HepG2 (cell line): ENCODE measurements at regions not wholly inside any gene's neighbourhood (a gene's known extent, or its start where the extent isn't known, plus 50 kb on each side); places are given as distances from the start of the nearest gene placed in this dataset.

Experiments used
- ATAC-seq: fragments of 200-7000 bp; cut with Tn5 transposase; 3 replicates; pipeline ENCODE4 v1.9.1; 2020; ENCODE audit warnings: mild to moderate bottlenecking, moderate library complexity
- BruUV-seq: library from RNA; stranded (reverse); fragments of 400-500 nt; replicated peaks from 2 replicates; lab custom pipeline; 2021; lab: Mats Ljungman, UMichigan
- CTCF ChIA-PET: fragments of 300-600 bp; formaldehyde crosslinking; extraction: SDS; loops from one replicate; lab custom pipeline; 2021; ENCODE audit warnings: low total read pairs, inconsistent platforms, low intra/inter-chr PET ratio; lab: Yijun Ruan, JAX
- POLR2A ChIA-PET: fragments of 350-600 bp; sonication (Branson Sonifier 250); formaldehyde crosslinking; loops from one replicate; lab custom pipeline; 2020; ENCODE audit warnings: antibody characterized with exemption, inconsistent platforms; lab: Yijun Ruan, JAX
- DNase-seq: peaks from one replicate; pipeline ENCODE4 v3.0.0-alpha.2; 2015; ENCODE audit warnings: low spot score
- FAIRE-seq: peaks from 3 replicates; lab custom pipeline; 2011; peaks lifted over from hg19 to GRCh38; lab: Jason Lieb, UNC
- H2AFZ ChIP-seq: one replicate; pipeline ENCODE4 v1.6.1; 2011; ENCODE audit warnings: low read length, inconsistent platforms
- H3K27ac ChIP-seq: fragments of 300-600 bp; 3 replicates; pipeline ENCODE4 v1.8.0; 2011; ENCODE audit warnings: mixed run types, mild to moderate bottlenecking, mixed read lengths, low read length, inconsistent platforms; ENCODE audit not compliant: insufficient read depth; ENCODE audit errors: extremely low read length
- H3K27me3 ChIP-seq, 2 experiments: fragments of 200-600 bp in 1 of 2; 2 replicates in 1 of 2; 3 replicates in 1 of 2; pipeline versions ENCODE4 v1.6.0 to v1.8.0; 2011; ENCODE audit warnings: low read length in 2 of 2, mild to moderate bottlenecking in 2 of 2, moderate library complexity in 2 of 2, inconsistent platforms in 1 of 2; ENCODE audit not compliant: insufficient read depth in 2 of 2, control insufficient read depth in 1 of 2
- H3K36me3 ChIP-seq, 2 experiments: fragments of 200-600 bp in 1 of 2; replicated peaks in 1 of 2; 2 replicates in 1 of 2; 3 replicates in 1 of 2; pipeline versions ENCODE4 v1.5.1 to v1.8.0; 2011; ENCODE audit warnings: low read length in 2 of 2, inconsistent platforms in 1 of 2; ENCODE audit not compliant: insufficient read depth in 2 of 2, control insufficient read depth in 1 of 2
- H3K4me1 ChIP-seq: 2 replicates; pipeline ENCODE4 v1.5.1; 2012; ENCODE audit warnings: low read length, inconsistent platforms; ENCODE audit not compliant: insufficient read depth
- H3K4me2 ChIP-seq: 2 replicates; pipeline ENCODE4 v1.6.0; 2011; ENCODE audit warnings: low read depth, low read length, inconsistent platforms
- H3K4me3 ChIP-seq, 3 experiments: fragments of 200-600 bp in 1 of 3; sonication (generic), shearing (Covaris generic) in 1 of 3; replicated peaks in 1 of 3; 2 replicates each; pipeline ENCODE4 v1.5.1; 2011 to 2016; ENCODE audit warnings: low read length in 3 of 3, inconsistent platforms in 2 of 3, low read depth in 2 of 3, mild to moderate bottlenecking in 2 of 3, control low read depth in 1 of 3, mixed read lengths in 1 of 3; ENCODE audit not compliant: insufficient read depth in 1 of 3
- H3K79me2 ChIP-seq: one replicate; pipeline ENCODE4 v1.6.1; 2011; ENCODE audit warnings: low read length, inconsistent platforms; ENCODE audit not compliant: insufficient read depth
- H3K9ac ChIP-seq: 2 replicates; pipeline ENCODE4 v1.6.0; 2011; ENCODE audit warnings: mild to moderate bottlenecking, low read depth, low read length, inconsistent platforms; ENCODE audit not compliant: insufficient read depth
- H3K9me3 ChIP-seq: 2 replicates; pipeline ENCODE4 v1.5.1; 2012; ENCODE audit warnings: mild to moderate bottlenecking, low read length
- H4K20me1 ChIP-seq: 2 replicates; pipeline ENCODE4 v1.6.0; 2011; ENCODE audit warnings: inconsistent platforms, mild to moderate bottlenecking, low read length, moderate library complexity; ENCODE audit not compliant: insufficient read depth
- CHD4 ChIP-seq: fragments of 200-600 bp; sonication (generic); IDR thresholded peaks from 2 replicates; pipeline ENCODE4 v1.7.0; 2017; ENCODE audit warnings: mild to moderate bottlenecking, low read length, borderline replicate concordance
- HOXA5 ChIP-seq: sonication (generic); formaldehyde crosslinking; IDR thresholded peaks from 2 replicates; pipeline ENCODE4 v1.4.0; 2020; ENCODE audit warnings: missing genetic modification reagents
- HOXA7 ChIP-seq: sonication (generic); formaldehyde crosslinking; IDR thresholded peaks from 2 replicates; pipeline ENCODE4 v1.8.1; 2022; ENCODE audit warnings: mild to moderate bottlenecking, missing genetic modification reagents, moderate library complexity
- NCOR1 ChIP-seq: fragments of 200-600 bp; sonication (generic); IDR thresholded peaks from 2 replicates; pipeline ENCODE4 v1.7.0; 2017; ENCODE audit warnings: antibody characterized with exemption, low read length, borderline replicate concordance
- RBAK ChIP-seq: sonication (generic); formaldehyde crosslinking; IDR thresholded peaks from 2 replicates; pipeline ENCODE4 v1.5.1; 2020; ENCODE audit warnings: mild to moderate bottlenecking, missing genetic modification reagents
- RBM22 ChIP-seq: fragments of 200-400 bp; formaldehyde crosslinking; optimal IDR thresholded peaks from 2 replicates; pipeline ENCODE3; 2017; ENCODE audit warnings: mild to moderate bottlenecking, low read length, moderate library complexity
- RORA ChIP-seq: sonication (generic); formaldehyde crosslinking; IDR thresholded peaks from 2 replicates; pipeline ENCODE4 v1.5.0; 2020; ENCODE audit warnings: mild to moderate bottlenecking, missing genetic modification reagents, moderate library complexity
- TEAD3 ChIP-seq: optimal IDR thresholded peaks from 2 replicates; pipeline ENCODE3; 2016; ENCODE audit warnings: borderline replicate concordance
- ZMYM2 ChIP-seq: sonication (generic); formaldehyde crosslinking; IDR thresholded peaks from 2 replicates; pipeline ENCODE4 v1.8.0; 2022; ENCODE audit warnings: mild to moderate bottlenecking, missing genetic modification reagents
- ZMYM3 ChIP-seq: sonication (generic); formaldehyde crosslinking; IDR thresholded peaks from 2 replicates; pipeline ENCODE4 v1.5.1; 2020; ENCODE audit warnings: mild to moderate bottlenecking, missing genetic modification reagents
- ZNF234 ChIP-seq: sonication (generic); formaldehyde crosslinking; conservative IDR thresholded peaks from 2 replicates; pipeline ENCODE4 v1.5.1; 2020; ENCODE audit warnings: mild to moderate bottlenecking, missing genetic modification reagents
- ZNF878 ChIP-seq: sonication (generic); formaldehyde crosslinking; IDR thresholded peaks from 2 replicates; pipeline ENCODE4 v1.8.1; 2023; ENCODE audit warnings: mild to moderate bottlenecking, missing genetic modification reagents, moderate library complexity
- WGBS: methylation state at CpG from one replicate; pipeline ENCODE4 v1.1.6; 2017; ENCODE audit warnings: low lambda C conversion rate; 5-methylcytosine and 5-hydroxymethylcytosine counted together
- in situ Hi-C: cut with HindIII; loops from 2 replicates; pipeline ENCODE4 v1.10.0; 2017; ENCODE audit warnings: low pct_unique_long_range_greater_than_20kb; ENCODE audit not compliant: extremely low pct_ligation_motif_present
- intact Hi-C: fragments of 100-400 bp; cut with micrococcal nuclease; formaldehyde crosslinking; loops from one replicate; pipeline ENCODE4 v1.10.0; 2022; ENCODE audit not compliant: unreplicated experiment
- TF ChIP-seq, protein P1 (sequence below): IDR thresholded peaks from 2 replicates; pipeline ENCODE4 v1.6.1; 2016; ENCODE audit warnings: missing compliant biosample characterization, missing genetic modification reagents, borderline replicate concordance
- TF ChIP-seq, protein P2 (sequence below): sonication (generic); formaldehyde crosslinking; IDR thresholded peaks from 2 replicates; pipeline ENCODE4 v1.8.0; 2022; ENCODE audit warnings: missing genetic modification reagents, mild to moderate bottlenecking, moderate library complexity, borderline replicate concordance
- TF ChIP-seq, protein P3 (sequence below): sonication (generic); formaldehyde crosslinking; IDR thresholded peaks from 2 replicates; pipeline ENCODE4 v1.8.1; 2023; ENCODE audit warnings: missing genetic modification reagents, mild to moderate bottlenecking, borderline replicate concordance
- TF ChIP-seq, protein P4 (sequence below): sonication (generic); formaldehyde crosslinking; conservative IDR thresholded peaks from 2 replicates; pipeline ENCODE4 v1.5.0; 2020; ENCODE audit warnings: missing genetic modification reagents

DNA sequence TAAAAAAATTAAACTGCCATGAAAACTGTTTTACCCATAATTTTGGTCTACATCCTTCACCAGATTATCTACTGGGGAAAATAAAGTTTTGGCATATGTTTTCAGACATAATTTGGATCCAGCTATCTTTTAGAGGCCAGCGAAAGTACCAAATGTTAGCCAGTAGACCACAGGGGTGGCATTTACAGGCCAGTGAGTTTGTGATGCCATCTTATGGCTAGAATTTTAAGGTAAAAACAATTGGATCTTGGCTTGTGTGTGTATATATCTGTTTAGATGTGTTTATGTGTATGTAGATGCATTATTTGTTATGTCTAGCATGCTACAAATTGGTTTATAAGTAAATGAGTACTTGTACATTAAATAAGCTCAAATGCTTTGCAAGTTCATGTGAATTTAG, 322.6 kb downstream of the ASXL3 start:
- no peak overlapping the region for H3K9ac ChIP-seq
- peaks cover 91% of the 10 kb centered on the region for H3K9me3 ChIP-seq
- no peaks in the 10 kb centered on the region for H3K79me2 ChIP-seq
- intact Hi-C loops: no loop called here
- no peak for ATAC-seq
- H3K27ac ChIP-seq: no peak overlapping the region
- no peak for FAIRE-seq
- 45% methylated on average over 1 of the region's 1 CpG for WGBS
- no peak overlapping the region for H2AFZ ChIP-seq
- no peak overlapping the region for H3K4me3 ChIP-seq
- no peak for DNase-seq
- H3K36me3 ChIP-seq: no peaks in the 10 kb centered on the region
- no peak overlapping the region for H3K4me2 ChIP-seq
- no peaks in the 10 kb centered on the region for H4K20me1 ChIP-seq
- H3K27me3 ChIP-seq: no peaks in the 10 kb centered on the region
- no peaks in the 10 kb centered on the region for H3K4me1 ChIP-seq
- in situ Hi-C loops: no loop called here
- CTCF ChIA-PET: no interaction called here
- no TSS peak for BruUV-seq
- POLR2A ChIA-PET: no interaction called here
- no peak for TF ChIP-seq CHD4
- no peak for TF ChIP-seq TEAD3 (CRISPR knock-in tag)
- no peak for TF ChIP-seq ZNF878
- TF ChIP-seq, protein P1, sequence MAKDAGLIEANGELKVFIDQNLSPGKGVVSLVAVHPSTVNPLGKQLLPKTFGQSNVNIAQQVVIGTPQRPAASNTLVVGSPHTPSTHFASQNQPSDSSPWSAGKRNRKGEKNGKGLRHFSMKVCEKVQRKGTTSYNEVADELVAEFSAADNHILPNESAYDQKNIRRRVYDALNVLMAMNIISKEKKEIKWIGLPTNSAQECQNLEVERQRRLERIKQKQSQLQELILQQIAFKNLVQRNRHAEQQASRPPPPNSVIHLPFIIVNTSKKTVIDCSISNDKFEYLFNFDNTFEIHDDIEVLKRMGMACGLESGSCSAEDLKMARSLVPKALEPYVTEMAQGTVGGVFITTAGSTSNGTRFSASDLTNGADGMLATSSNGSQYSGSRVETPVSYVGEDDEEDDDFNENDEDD: no peak

DNA sequence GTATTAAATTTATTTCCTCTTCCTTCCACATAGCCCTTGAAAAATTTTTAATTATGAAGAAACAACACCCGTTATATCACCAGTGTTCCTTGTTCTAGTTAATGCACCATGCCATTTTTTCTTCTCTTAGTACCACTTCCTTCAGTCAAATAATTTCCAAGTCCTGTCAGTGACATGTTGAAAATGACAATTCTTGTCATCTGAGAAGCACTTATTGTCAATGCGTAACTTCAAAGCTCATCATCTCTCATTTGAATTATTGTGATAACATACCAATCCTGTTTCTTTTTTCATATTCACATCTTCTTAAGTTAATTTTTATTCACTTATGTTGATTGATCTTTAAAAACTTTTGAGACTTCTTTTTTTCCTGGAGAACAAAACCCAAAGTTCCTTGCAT, 320.4 kb downstream of the ASXL3 start:
- POLR2A ChIA-PET: no interaction called here
- no peak for DNase-seq
- Histone ChIP-seq H3K4me2 (no peak overlapping the region), H3K9me3 (peaks cover 87% of the 10 kb centered on the region), H3K36me3 (no peaks in the 10 kb centered on the region), H3K27me3 (no peaks in the 10 kb centered on the region), H4K20me1 (no peaks in the 10 kb centered on the region), H3K9ac (no peak overlapping the region), H3K4me1 (no peaks in the 10 kb centered on the region), H3K79me2 (no peaks in the 10 kb centered on the region), H3K4me3 (no peak overlapping the region), H2AFZ (no peak overlapping the region), H3K27ac (no peak overlapping the region)
- WGBS: 68% methylated on average over 2 of the region's 2 CpGs
- intact Hi-C loops (no loop called here), in situ Hi-C loops (no loop called here)
- no TSS peak for BruUV-seq
- CTCF ChIA-PET: no interaction called here
- no peak for FAIRE-seq
- ATAC-seq: no peak
- TF ChIP-seq, protein P2, sequence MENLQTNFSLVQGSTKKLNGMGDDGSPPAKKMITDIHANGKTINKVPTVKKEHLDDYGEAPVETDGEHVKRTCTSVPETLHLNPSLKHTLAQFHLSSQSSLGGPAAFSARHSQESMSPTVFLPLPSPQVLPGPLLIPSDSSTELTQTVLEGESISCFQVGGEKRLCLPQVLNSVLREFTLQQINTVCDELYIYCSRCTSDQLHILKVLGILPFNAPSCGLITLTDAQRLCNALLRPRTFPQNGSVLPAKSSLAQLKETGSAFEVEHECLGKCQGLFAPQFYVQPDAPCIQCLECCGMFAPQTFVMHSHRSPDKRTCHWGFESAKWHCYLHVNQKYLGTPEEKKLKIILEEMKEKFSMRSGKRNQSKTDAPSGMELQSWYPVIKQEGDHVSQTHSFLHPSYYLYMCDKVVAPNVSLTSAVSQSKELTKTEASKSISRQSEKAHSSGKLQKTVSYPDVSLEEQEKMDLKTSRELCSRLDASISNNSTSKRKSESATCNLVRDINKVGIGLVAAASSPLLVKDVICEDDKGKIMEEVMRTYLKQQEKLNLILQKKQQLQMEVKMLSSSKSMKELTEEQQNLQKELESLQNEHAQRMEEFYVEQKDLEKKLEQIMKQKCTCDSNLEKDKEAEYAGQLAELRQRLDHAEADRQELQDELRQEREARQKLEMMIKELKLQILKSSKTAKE (CRISPR knock-in tag): no peak
- no peak for TF ChIP-seq ZNF234
- no peak for TF ChIP-seq HOXA7 (CRISPR knock-in tag)
- no peak for TF ChIP-seq RORA (CRISPR knock-in tag)
- TF ChIP-seq HOXA5 (CRISPR knock-in tag): no peak
- TF ChIP-seq NCOR1: no peak
- no peak for TF ChIP-seq RBM22
- no peak for TF ChIP-seq RBAK (CRISPR knock-in tag)
- TF ChIP-seq ZMYM2 (CRISPR knock-in tag): no peak
- TF ChIP-seq, protein P3, sequence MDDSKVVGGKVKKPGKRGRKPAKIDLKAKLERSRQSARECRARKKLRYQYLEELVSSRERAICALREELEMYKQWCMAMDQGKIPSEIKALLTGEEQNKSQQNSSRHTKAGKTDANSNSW (CRISPR knock-in tag): no peak
- TF ChIP-seq, protein P4, sequence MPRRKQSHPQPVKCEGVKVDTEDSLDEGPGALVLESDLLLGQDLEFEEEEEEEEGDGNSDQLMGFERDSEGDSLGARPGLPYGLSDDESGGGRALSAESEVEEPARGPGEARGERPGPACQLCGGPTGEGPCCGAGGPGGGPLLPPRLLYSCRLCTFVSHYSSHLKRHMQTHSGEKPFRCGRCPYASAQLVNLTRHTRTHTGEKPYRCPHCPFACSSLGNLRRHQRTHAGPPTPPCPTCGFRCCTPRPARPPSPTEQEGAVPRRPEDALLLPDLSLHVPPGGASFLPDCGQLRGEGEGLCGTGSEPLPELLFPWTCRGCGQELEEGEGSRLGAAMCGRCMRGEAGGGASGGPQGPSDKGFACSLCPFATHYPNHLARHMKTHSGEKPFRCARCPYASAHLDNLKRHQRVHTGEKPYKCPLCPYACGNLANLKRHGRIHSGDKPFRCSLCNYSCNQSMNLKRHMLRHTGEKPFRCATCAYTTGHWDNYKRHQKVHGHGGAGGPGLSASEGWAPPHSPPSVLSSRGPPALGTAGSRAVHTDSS: no peak
- TF ChIP-seq ZMYM3 (CRISPR knock-in tag): no peak
